SK-N-SH (cell line): ENCODE measurements at regions not wholly inside any gene's neighbourhood (a gene's known extent, or its start where the extent isn't known, plus 50 kb on each side); places are given as distances from the start of the nearest gene placed in this dataset.

Experiments used
- CTCF ChIP-seq: fragments of 200-600 bp; sonication (generic); IDR thresholded peaks from 2 replicates; pipeline ENCODE4 v1.6.1; 2017; ENCODE audit warnings: antibody characterized with exemption, mild to moderate bottlenecking, moderate library complexity
- EP300 ChIP-seq, 2 experiments: IDR thresholded peaks; 2 replicates each; pipeline versions ENCODE4 v1.4.0 to v1.6.1; 2012; ENCODE audit warnings: borderline replicate concordance in 1 of 2, low read depth in 1 of 2, low read length in 1 of 2
- YY1 ChIP-seq: IDR thresholded peaks from 2 replicates; pipeline ENCODE4 v1.4.0; 2012; ENCODE audit warnings: low read depth, mild to moderate bottlenecking

GRCh38 chr7:81175275-81175940, 256.6 kb upstream of the SEMA3C start:
- no peak for TF ChIP-seq CTCF
- no peak for TF ChIP-seq EP300 (IDR thresholded peaks at IDR 0.05; ENCODE audit: borderline replicate concordance in 1 of 2, low read depth in 1 of 2, low read length in 1 of 2)
- TF ChIP-seq YY1: no peak
